ENCODE measurements at regions not wholly inside any gene's neighbourhood (a gene's known extent, or its start where the extent isn't known, plus 50 kb on each side); places are given as distances from the start of the nearest gene placed in this dataset.
"Not testable (repeated sequence)": the region's sequence is repeated elsewhere in the genome, so short reads cannot be mapped to it uniquely, and the experiment has no call there.

GRCh38 chr1:149361310-149361709 lies 113.5 kb upstream of the NBPF19 start:
- CTCF ChIA-PET, POLR2A ChIA-PET: not testable (repeated sequence)

GRCh38 chr1:149364188-149364981 lies 110.5 kb upstream of the NBPF19 start:
- POLR2A ChIA-PET; H3K27ac ChIP-seq (ENCODE audit: low read length); CTCF ChIA-PET; H3K9me3 ChIP-seq (ENCODE audit: control insufficient read depth, insufficient read depth, low read depth, low read length); DNase-seq (ENCODE audit: low read depth, low spot score); H3K4me1 ChIP-seq (ENCODE audit: control insufficient read depth, insufficient read depth, low read length); H3K36me3 ChIP-seq (ENCODE audit: control insufficient read depth, insufficient read depth, low read length); in situ Hi-C loops (cut with HindIII; ENCODE audit: low pct_unique_long_range_greater_than_20kb, low sequenced_read_pairs); H3K4me3 ChIP-seq (ENCODE audit: low read depth in 2 of 2, low read length in 2 of 2); BruUV-seq (replicated peaks); intact Hi-C loops (cut with micrococcal nuclease; ENCODE audit: unreplicated experiment); H3K27me3 ChIP-seq (ENCODE audit: control insufficient read depth, insufficient read depth, low read length); ATAC-seq: not testable (repeated sequence)

More at GRCh38 chr1:149361310-149361709, 113.5 kb upstream of the NBPF19 start:
- in situ Hi-C loops (cut with HindIII; ENCODE audit: low pct_unique_long_range_greater_than_20kb, low sequenced_read_pairs); DNase-seq (ENCODE audit: low read depth, low spot score); H3K27me3 ChIP-seq (ENCODE audit: control insufficient read depth, insufficient read depth, low read length); H3K4me1 ChIP-seq (ENCODE audit: control insufficient read depth, insufficient read depth, low read length); H3K9me3 ChIP-seq (ENCODE audit: control insufficient read depth, insufficient read depth, low read depth, low read length); BruUV-seq (replicated peaks); ATAC-seq; H3K36me3 ChIP-seq (ENCODE audit: control insufficient read depth, insufficient read depth, low read length); H3K4me3 ChIP-seq (ENCODE audit: low read depth in 2 of 2, low read length in 2 of 2); H3K27ac ChIP-seq (ENCODE audit: low read length); intact Hi-C loops (cut with micrococcal nuclease; ENCODE audit: unreplicated experiment): not testable (repeated sequence)

- ATAC-seq; intact Hi-C loops (cut with micrococcal nuclease; ENCODE audit: unreplicated experiment); H3K36me3 ChIP-seq (ENCODE audit: control insufficient read depth, insufficient read depth, low read length); H3K4me1 ChIP-seq (ENCODE audit: control insufficient read depth, insufficient read depth, low read length); H3K27me3 ChIP-seq (ENCODE audit: control insufficient read depth, insufficient read depth, low read length); DNase-seq (ENCODE audit: low read depth, low spot score); H3K27ac ChIP-seq (ENCODE audit: low read length); H3K9me3 ChIP-seq (ENCODE audit: control insufficient read depth, insufficient read depth, low read depth, low read length); in situ Hi-C loops (cut with HindIII; ENCODE audit: low pct_unique_long_range_greater_than_20kb, low sequenced_read_pairs); POLR2A ChIA-PET; BruUV-seq (replicated peaks); CTCF ChIA-PET; H3K4me3 ChIP-seq (ENCODE audit: low read depth in 2 of 2, low read length in 2 of 2): not testable (repeated sequence)
Measured at GRCh38 chr1:149366402-149366801, 108.4 kb upstream of the NBPF19 start.

- intact Hi-C loops (cut with micrococcal nuclease; ENCODE audit: unreplicated experiment); H3K27me3 ChIP-seq (ENCODE audit: control insufficient read depth, insufficient read depth, low read length); H3K9me3 ChIP-seq (ENCODE audit: control insufficient read depth, insufficient read depth, low read depth, low read length); H3K27ac ChIP-seq (ENCODE audit: low read length); H3K36me3 ChIP-seq (ENCODE audit: control insufficient read depth, insufficient read depth, low read length); H3K4me3 ChIP-seq (ENCODE audit: low read depth in 2 of 2, low read length in 2 of 2); POLR2A ChIA-PET; CTCF ChIA-PET; ATAC-seq; H3K4me1 ChIP-seq (ENCODE audit: control insufficient read depth, insufficient read depth, low read length); in situ Hi-C loops (cut with HindIII; ENCODE audit: low pct_unique_long_range_greater_than_20kb, low sequenced_read_pairs); BruUV-seq (replicated peaks); DNase-seq (ENCODE audit: low read depth, low spot score): not testable (repeated sequence)
Measured at GRCh38 chr1:149367472-149368044, 107.3 kb upstream of the NBPF19 start.

GRCh38 chr1:149368337-149368736 lies 106.5 kb upstream of the NBPF19 start:
- CTCF ChIA-PET; H3K4me1 ChIP-seq (ENCODE audit: control insufficient read depth, insufficient read depth, low read length); intact Hi-C loops (cut with micrococcal nuclease; ENCODE audit: unreplicated experiment); H3K27ac ChIP-seq (ENCODE audit: low read length); H3K36me3 ChIP-seq (ENCODE audit: control insufficient read depth, insufficient read depth, low read length); POLR2A ChIA-PET; in situ Hi-C loops (cut with HindIII; ENCODE audit: low pct_unique_long_range_greater_than_20kb, low sequenced_read_pairs); H3K9me3 ChIP-seq (ENCODE audit: control insufficient read depth, insufficient read depth, low read depth, low read length); H3K4me3 ChIP-seq (ENCODE audit: low read depth in 2 of 2, low read length in 2 of 2); ATAC-seq; DNase-seq (ENCODE audit: low read depth, low spot score); H3K27me3 ChIP-seq (ENCODE audit: control insufficient read depth, insufficient read depth, low read length); BruUV-seq (replicated peaks): not testable (repeated sequence)

GRCh38 chr1:149369081-149369480 lies 105.8 kb upstream of the NBPF19 start:
- ATAC-seq; intact Hi-C loops (cut with micrococcal nuclease; ENCODE audit: unreplicated experiment); H3K4me3 ChIP-seq (ENCODE audit: low read depth in 2 of 2, low read length in 2 of 2); H3K9me3 ChIP-seq (ENCODE audit: control insufficient read depth, insufficient read depth, low read depth, low read length); H3K4me1 ChIP-seq (ENCODE audit: control insufficient read depth, insufficient read depth, low read length); H3K27me3 ChIP-seq (ENCODE audit: control insufficient read depth, insufficient read depth, low read length); H3K36me3 ChIP-seq (ENCODE audit: control insufficient read depth, insufficient read depth, low read length); CTCF ChIA-PET; BruUV-seq (replicated peaks); in situ Hi-C loops (cut with HindIII; ENCODE audit: low pct_unique_long_range_greater_than_20kb, low sequenced_read_pairs); DNase-seq (ENCODE audit: low read depth, low spot score); POLR2A ChIA-PET; H3K27ac ChIP-seq (ENCODE audit: low read length): not testable (repeated sequence)

- H3K36me3 ChIP-seq (ENCODE audit: control insufficient read depth, insufficient read depth, low read length); H3K27ac ChIP-seq (ENCODE audit: low read length); ATAC-seq; H3K27me3 ChIP-seq (ENCODE audit: control insufficient read depth, insufficient read depth, low read length); H3K4me3 ChIP-seq (ENCODE audit: low read depth in 2 of 2, low read length in 2 of 2); BruUV-seq (replicated peaks); intact Hi-C loops (cut with micrococcal nuclease; ENCODE audit: unreplicated experiment); H3K9me3 ChIP-seq (ENCODE audit: control insufficient read depth, insufficient read depth, low read depth, low read length); H3K4me1 ChIP-seq (ENCODE audit: control insufficient read depth, insufficient read depth, low read length); in situ Hi-C loops (cut with HindIII; ENCODE audit: low pct_unique_long_range_greater_than_20kb, low sequenced_read_pairs); CTCF ChIA-PET; POLR2A ChIA-PET; DNase-seq (ENCODE audit: low read depth, low spot score): not testable (repeated sequence)
Measured at GRCh38 chr1:149371955-149372354, 102.9 kb upstream of the NBPF19 start.
